ENCODE measurements at regions not wholly inside any gene's neighbourhood (a gene's known extent, or its start where the extent isn't known, plus 50 kb on each side); places are given as distances from the start of the nearest gene placed in this dataset.

- no peak overlapping the region for H3K9ac ChIP-seq
- no peak overlapping the region for H2AFZ ChIP-seq
- no peaks in the 10 kb centered on the region for H3K36me3 ChIP-seq (ENCODE audit: control insufficient read depth, insufficient read depth, low read length)
- no peak overlapping the region for H3K4me2 ChIP-seq (ENCODE audit: low read length)
- no peaks in the 10 kb centered on the region for H3K79me2 ChIP-seq
- H3K4me1 ChIP-seq = no peaks in the 10 kb centered on the region
- H3K4me3 ChIP-seq (ENCODE audit: low read depth, low read length) = no peak overlapping the region
- H3K27me3 ChIP-seq (ENCODE audit: control insufficient read depth, insufficient read depth, low read length) = no peaks in the 10 kb centered on the region
- H3K9me3 ChIP-seq (ENCODE audit: control insufficient read depth, low read length) = no peaks in the 10 kb centered on the region
- TF ChIP-seq CTCF (IDR thresholded peaks at IDR 0.05) = no peak
- no peak overlapping the region for H3K27ac ChIP-seq
These were observed 97.0 kb upstream of the KCNG1 start for GRCh38 chr20:51119914-51120313.

DNA sequence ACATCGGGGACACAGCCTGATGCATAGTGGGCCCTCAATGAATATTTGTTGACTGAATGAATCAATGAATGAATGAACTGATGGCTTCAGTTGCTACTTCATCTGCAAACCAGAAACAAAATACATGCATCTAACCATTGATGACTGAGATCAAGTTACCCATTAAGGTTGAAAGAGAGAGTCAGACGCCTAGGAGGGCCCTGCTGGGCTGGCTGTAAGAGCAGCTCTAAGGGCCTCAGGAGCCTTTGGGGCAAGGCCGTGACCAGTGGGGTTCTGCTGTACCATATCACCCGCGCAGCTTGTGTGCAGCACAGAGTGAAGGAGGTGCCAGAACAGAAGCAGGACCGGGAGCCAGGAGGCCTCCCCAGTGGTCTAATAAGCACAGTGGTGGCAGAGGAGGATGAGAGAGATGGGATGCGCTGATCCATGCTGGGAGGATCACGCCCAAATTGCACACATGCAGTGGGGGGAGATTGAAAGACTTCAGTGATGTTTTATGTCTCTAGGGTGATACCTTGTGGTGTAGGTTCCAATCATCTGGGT, 96.1 kb upstream of the KCNG1 start:
- H3K27me3 ChIP-seq (ENCODE audit: control insufficient read depth, insufficient read depth, low read length) = no peaks in the 10 kb centered on the region

GRCh38 chr20:51118216-51118615, 95.3 kb upstream of the KCNG1 start:
- no peak for TF ChIP-seq CTCF (IDR thresholded peaks at IDR 0.05)
- H3K4me3 ChIP-seq (ENCODE audit: low read depth, low read length) = no peak overlapping the region
- no peak overlapping the region for H3K9ac ChIP-seq
- H2AFZ ChIP-seq = no peak overlapping the region
- H3K9me3 ChIP-seq (ENCODE audit: control insufficient read depth, low read length) = no peaks in the 10 kb centered on the region
- H3K27me3 ChIP-seq (ENCODE audit: control insufficient read depth, insufficient read depth, low read length) = no peaks in the 10 kb centered on the region
- H3K79me2 ChIP-seq = no peaks in the 10 kb centered on the region
- H3K36me3 ChIP-seq (ENCODE audit: control insufficient read depth, insufficient read depth, low read length) = no peaks in the 10 kb centered on the region
- H3K27ac ChIP-seq = no peak overlapping the region
- no peak overlapping the region for H3K4me2 ChIP-seq (ENCODE audit: low read length)
- no peaks in the 10 kb centered on the region for H3K4me1 ChIP-seq

More for the DNA sequence above, 96.1 kb upstream of the KCNG1 start:
- Histone ChIP-seq H3K9me3 (ENCODE audit: control insufficient read depth, low read length) (no peaks in the 10 kb centered on the region), H3K27ac (no peak overlapping the region), H3K36me3 (ENCODE audit: control insufficient read depth, insufficient read depth, low read length) (no peaks in the 10 kb centered on the region), H3K79me2 (no peaks in the 10 kb centered on the region), H3K4me3 (ENCODE audit: low read depth, low read length) (no peak overlapping the region), H2AFZ (no peak overlapping the region), H3K4me2 (ENCODE audit: low read length) (no peak overlapping the region), H3K4me1 (no peaks in the 10 kb centered on the region), H3K9ac (no peak overlapping the region)
- no peak for TF ChIP-seq CTCF (IDR thresholded peaks at IDR 0.05)

- Histone ChIP-seq H3K9ac (no peak overlapping the region), H3K4me3 (ENCODE audit: low read depth, low read length) (no peak overlapping the region), H3K27me3 (ENCODE audit: control insufficient read depth, insufficient read depth, low read length) (no peaks in the 10 kb centered on the region), H3K36me3 (ENCODE audit: control insufficient read depth, insufficient read depth, low read length) (no peaks in the 10 kb centered on the region), H3K4me1 (no peaks in the 10 kb centered on the region), H2AFZ (no peak overlapping the region), H3K4me2 (ENCODE audit: low read length) (no peak overlapping the region), H3K27ac (no peak overlapping the region), H3K79me2 (no peaks in the 10 kb centered on the region), H3K9me3 (ENCODE audit: control insufficient read depth, low read length) (no peaks in the 10 kb centered on the region)
- TF ChIP-seq CTCF (IDR thresholded peaks at IDR 0.05) = no peak
These were observed 94.1 kb upstream of the KCNG1 start for GRCh38 chr20:51116765-51117686.

Measured in parathyroid adenoma (tissue), 2 donors.